HG02852 (cell line): ENCODE measurements at regions not wholly inside any gene's neighbourhood (a gene's known extent, or its start where the extent isn't known, plus 50 kb on each side); places are given as distances from the start of the nearest gene placed in this dataset.
"Not testable (repeated sequence)": the region's sequence is repeated elsewhere in the genome, so short reads cannot be mapped to it uniquely, and the experiment has no call there.

Experiments
- ATAC-seq: cut with Tn5 transposase; IDR thresholded peaks from one replicate; pipeline ENCODE4 v1.9.1; 2021; ENCODE audit warnings: mild to moderate bottlenecking, moderate library complexity; ENCODE audit not compliant: unreplicated experiment

- ATAC-seq = no peak
These were observed 197.1 kb upstream of the C2CD4B start for GRCh38 chr15:62362144-62362543.

GRCh38 chr15:62362608-62363007, 197.5 kb upstream of the C2CD4B start:
- ATAC-seq = no peak

GRCh38 chr15:62363913-62364312, 198.8 kb upstream of the C2CD4B start:
- ATAC-seq = no peak

GRCh38 chr15:62365795-62366442, 200.8 kb upstream of the C2CD4B start:
- ATAC-seq = no peak

GRCh38 chr15:62369454-62369853, 204.4 kb upstream of the C2CD4B start:
- ATAC-seq = no peak

GRCh38 chr15:62371683-62372082, 206.6 kb upstream of the C2CD4B start:
- not testable (repeated sequence) for ATAC-seq

GRCh38 chr15:62377736-62378480, 212.8 kb upstream of the C2CD4B start:
- no peak for ATAC-seq

GRCh38 chr15:62378772-62379498, 213.8 kb upstream of the C2CD4B start:
- ATAC-seq = no peak

GRCh38 chr15:62380011-62380410, 214.9 kb upstream of the C2CD4B start:
- no peak for ATAC-seq

- no peak for ATAC-seq
These were observed 217.0 kb upstream of the C2CD4B start for GRCh38 chr15:62382046-62382445.

GRCh38 chr15:62389885-62390790, 225.1 kb upstream of the C2CD4B start, which contains the start of gene TLN2:
TSS of gene TLN2 (plus strand) at chr15:62390550.
- ATAC-seq = peak; percentile 90

- ATAC-seq = peak; percentile 28
These were observed 225.9 kb upstream of the C2CD4B start for GRCh38 chr15:62390791-62391640.

GRCh38 chr15:62391641-62392262, 226.7 kb upstream of the C2CD4B start:
- ATAC-seq = no peak

GRCh38 chr15:62392376-62392775, 227.3 kb upstream of the C2CD4B start:
- no peak for ATAC-seq

GRCh38 chr15:62393196-62393595, 228.1 kb upstream of the C2CD4B start:
- no peak for ATAC-seq

GRCh38 chr15:62394079-62394478, 229.0 kb upstream of the C2CD4B start:
- no peak for ATAC-seq

- no peak for ATAC-seq
These were observed 235.7 kb upstream of the C2CD4B start for GRCh38 chr15:62400778-62401177.

- no peak for ATAC-seq
These were observed 237.6 kb upstream of the C2CD4B start for GRCh38 chr15:62402687-62403086.

- ATAC-seq = no peak
These were observed 238.2 kb upstream of the C2CD4B start for GRCh38 chr15:62403164-62403809.
